DND-41 (cell line): ENCODE measurements at regions not wholly inside any gene's neighbourhood (a gene's known extent, or its start where the extent isn't known, plus 50 kb on each side); places are given as distances from the start of the nearest gene placed in this dataset.

Experiments used
- ATAC-seq: fragments of 200-7000 bp; cut with Tn5 transposase; 3 replicates; pipeline ENCODE4 v1.9.1; 2021; ENCODE audit warnings: low read depth; ENCODE audit not compliant: insufficient read depth
- DNase-seq: peaks from one replicate; pipeline ENCODE4 v3.0.0-alpha.2; 2020
- H2AFZ ChIP-seq: 2 replicates; pipeline ENCODE4 v1.6.0; 2012; ENCODE audit warnings: low read depth, low read length
- H3K27ac ChIP-seq: 2 replicates; pipeline ENCODE4 v1.5.1; 2012; ENCODE audit warnings: low read length, inconsistent platforms
- H3K27me3 ChIP-seq: fragments of 200-600 bp; sonication (generic); 2 replicates; pipeline ENCODE4 v1.6.0; 2012; ENCODE audit warnings: low read length, mild to moderate bottlenecking, inconsistent platforms; ENCODE audit not compliant: insufficient read depth, poor library complexity
- H3K36me3 ChIP-seq: 2 replicates; pipeline ENCODE4 v1.5.1; 2012; ENCODE audit warnings: low read length, inconsistent platforms; ENCODE audit not compliant: insufficient read depth
- H3K4me1 ChIP-seq: 2 replicates; pipeline ENCODE4 v1.5.1; 2012; ENCODE audit warnings: mild to moderate bottlenecking, low read length; ENCODE audit not compliant: insufficient read depth
- H3K4me2 ChIP-seq: 2 replicates; pipeline ENCODE4 v1.6.0; 2012; ENCODE audit warnings: mild to moderate bottlenecking, moderate library complexity, low read length, inconsistent platforms; ENCODE audit not compliant: insufficient read depth
- H3K4me3 ChIP-seq, 2 experiments: fragments of 200-600 bp in 1 of 2; shearing (Covaris generic) in 1 of 2; 2 replicates each; pipeline ENCODE4 v1.5.1; 2012 to 2016; ENCODE audit warnings: inconsistent platforms in 2 of 2, low read length in 2 of 2, mild to moderate bottlenecking in 2 of 2, low read depth in 1 of 2, moderate library complexity in 1 of 2
- H3K79me2 ChIP-seq: 2 replicates; pipeline ENCODE4 v1.6.0; 2012; ENCODE audit warnings: low read length, inconsistent platforms; ENCODE audit not compliant: insufficient read depth
- H3K9ac ChIP-seq: 2 replicates; pipeline ENCODE4 v1.6.0; 2012; ENCODE audit warnings: low read depth, mild to moderate bottlenecking, inconsistent platforms, low read length, moderate library complexity
- H3K9me3 ChIP-seq: 2 replicates; pipeline ENCODE4 v1.5.1; 2012; ENCODE audit warnings: low read length, moderate library complexity, mild to moderate bottlenecking, inconsistent platforms; ENCODE audit not compliant: insufficient read depth, severe bottlenecking
- H4K20me1 ChIP-seq: 2 replicates; pipeline ENCODE4 v1.6.0; 2012; ENCODE audit warnings: low read length; ENCODE audit not compliant: insufficient read depth
- CTCF ChIP-seq: IDR thresholded peaks from 2 replicates; pipeline ENCODE4 v1.5.1; 2012; ENCODE audit warnings: borderline replicate concordance, low read length, moderate library complexity, mild to moderate bottlenecking; ENCODE audit not compliant: poor library complexity, severe bottlenecking; ENCODE audit errors: extremely low read depth
- EZH2 ChIP-seq: IDR thresholded peaks from 3 replicates; pipeline ENCODE4 v1.6.1; 2012; ENCODE audit warnings: borderline replicate concordance, low read depth, mild to moderate bottlenecking, moderate library complexity, low read length, inconsistent platforms; ENCODE audit not compliant: severe bottlenecking

GRCh38 chr7:136348542-136349192 lies 371.5 kb upstream of the MTPN start:
- H3K9ac ChIP-seq, result no peak overlapping the region
- no peak overlapping the region for H2AFZ ChIP-seq
- no peak overlapping the region for H3K27ac ChIP-seq
- no peaks in the 10 kb centered on the region for H3K79me2 ChIP-seq
- no peaks in the 10 kb centered on the region for H3K4me1 ChIP-seq
- ATAC-seq (no peak), DNase-seq (no peak)
- no peaks in the 10 kb centered on the region for H3K27me3 ChIP-seq
- no peaks in the 10 kb centered on the region for H4K20me1 ChIP-seq
- H3K4me3 ChIP-seq, result no peak overlapping the region
- H3K36me3 ChIP-seq, result no peaks in the 10 kb centered on the region
- no peak for TF ChIP-seq EZH2
- TF ChIP-seq CTCF, result no peak
- H3K4me2 ChIP-seq, result no peak overlapping the region
- H3K9me3 ChIP-seq, result no peaks in the 10 kb centered on the region

GRCh38 chr7:136348142-136348541 lies 371.0 kb upstream of the MTPN start:
- ATAC-seq (no peak), DNase-seq (no peak)
- H3K9me3 ChIP-seq, result no peaks in the 10 kb centered on the region
- H3K4me3 ChIP-seq, result no peak overlapping the region
- no peak overlapping the region for H3K9ac ChIP-seq
- no peak overlapping the region for H3K4me2 ChIP-seq
- TF ChIP-seq EZH2 (no peak), CTCF (no peak)
- no peaks in the 10 kb centered on the region for H4K20me1 ChIP-seq
- no peaks in the 10 kb centered on the region for H3K4me1 ChIP-seq
- H3K36me3 ChIP-seq, result no peaks in the 10 kb centered on the region
- no peak overlapping the region for H2AFZ ChIP-seq
- no peak overlapping the region for H3K27ac ChIP-seq
- H3K27me3 ChIP-seq, result no peaks in the 10 kb centered on the region
- H3K79me2 ChIP-seq, result no peaks in the 10 kb centered on the region

- no peaks in the 10 kb centered on the region for H3K9me3 ChIP-seq
- no peaks in the 10 kb centered on the region for H4K20me1 ChIP-seq
- no peak for DNase-seq
- H3K36me3 ChIP-seq, result no peaks in the 10 kb centered on the region
- no peak for ATAC-seq
- no peaks in the 10 kb centered on the region for H3K79me2 ChIP-seq
- H3K9ac ChIP-seq, result no peak overlapping the region
- TF ChIP-seq EZH2 (no peak), CTCF (no peak)
- H3K4me3 ChIP-seq, result no peak overlapping the region
- H3K27ac ChIP-seq, result no peak overlapping the region
- H2AFZ ChIP-seq, result no peak overlapping the region
- no peaks in the 10 kb centered on the region for H3K4me1 ChIP-seq
- no peak overlapping the region for H3K4me2 ChIP-seq
- no peaks in the 10 kb centered on the region for H3K27me3 ChIP-seq
Measured at GRCh38 chr7:136347488-136347887, 370.3 kb upstream of the MTPN start.

GRCh38 chr7:136342251-136342650 lies 365.1 kb upstream of the MTPN start:
- Histone ChIP-seq H3K27ac (no peak overlapping the region), H4K20me1 (no peaks in the 10 kb centered on the region), H2AFZ (no peak overlapping the region), H3K36me3 (no peaks in the 10 kb centered on the region), H3K4me1 (no peaks in the 10 kb centered on the region), H3K4me2 (no peak overlapping the region), H3K9ac (no peak overlapping the region), H3K4me3 (no peak overlapping the region), H3K79me2 (no peaks in the 10 kb centered on the region), H3K9me3 (no peaks in the 10 kb centered on the region), H3K27me3 (no peaks in the 10 kb centered on the region)
- TF ChIP-seq CTCF (no peak), EZH2 (no peak)
- ATAC-seq (no peak), DNase-seq (no peak)
